ENCODE measurements at regions not wholly inside any gene's neighbourhood (a gene's known extent, or its start where the extent isn't known, plus 50 kb on each side); places are given as distances from the start of the nearest gene placed in this dataset.

DNA sequence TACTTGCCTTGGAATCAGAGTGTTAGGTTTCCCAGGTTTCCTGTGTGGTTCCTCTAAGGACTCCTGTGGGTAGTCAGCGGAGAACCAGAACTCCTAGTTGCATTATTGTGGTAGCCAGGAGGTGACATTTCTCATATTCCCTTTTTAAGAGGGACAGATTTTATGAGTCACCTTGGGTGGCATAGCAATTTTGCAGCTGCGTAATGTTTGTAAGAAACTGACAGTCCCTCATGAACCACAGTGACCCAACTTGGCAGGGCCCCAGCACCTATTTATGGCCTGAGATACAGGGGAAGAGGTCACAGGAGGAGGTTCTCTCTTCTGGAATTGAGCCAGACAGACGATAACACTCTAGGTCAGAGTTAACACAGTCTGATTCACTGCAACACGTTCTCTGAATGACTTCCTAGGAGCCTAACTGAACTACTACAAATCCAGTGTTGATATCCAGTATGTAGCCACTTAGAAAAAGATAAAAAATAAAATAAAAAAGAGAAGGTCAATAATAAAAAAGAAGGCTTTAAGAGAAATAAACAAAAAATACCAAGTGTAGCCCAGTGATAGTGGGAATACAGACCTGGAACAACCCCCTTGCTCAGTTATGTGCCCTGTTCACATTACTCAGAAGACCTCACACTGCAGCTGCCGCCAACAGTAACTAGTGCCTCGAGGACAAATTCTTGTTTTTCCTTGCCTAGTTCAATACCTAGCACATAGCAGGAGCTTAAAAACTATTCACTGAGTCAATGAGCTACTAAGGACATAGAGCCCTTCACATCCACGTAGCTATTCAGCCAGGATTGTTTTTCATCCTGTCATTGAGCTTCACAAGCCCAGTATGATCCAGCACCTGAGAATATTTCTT is 50.7 kb upstream of the VLDLR start (continued):
- no peak for TF ChIP-seq SKIL (CRISPR knock-in tag; IDR thresholded peaks at IDR 0.05; ENCODE audit: borderline replicate concordance)
- TF ChIP-seq MAFF (IDR thresholded peaks at IDR 0.05; ENCODE audit: low read depth, low read length), result no peak
- no peak for TF ChIP-seq ZNF124 (CRISPR knock-in tag; IDR thresholded peaks at IDR 0.05)
- TF ChIP-seq THYN1 (CRISPR knock-in tag; IDR thresholded peaks at IDR 0.05; ENCODE audit: borderline replicate concordance, low read depth), result no peak
- TF ChIP-seq ELF1 (CRISPR knock-in tag; IDR thresholded peaks at IDR 0.05), result no peak
- no peak for TF ChIP-seq ZEB1 (IDR thresholded peaks at IDR 0.05; ENCODE audit: insufficient replicate concordance, low read depth)
- TF ChIP-seq HDAC1 (CRISPR knock-in tag; IDR thresholded peaks at IDR 0.05), result no peak
- TF ChIP-seq, protein P1, sequence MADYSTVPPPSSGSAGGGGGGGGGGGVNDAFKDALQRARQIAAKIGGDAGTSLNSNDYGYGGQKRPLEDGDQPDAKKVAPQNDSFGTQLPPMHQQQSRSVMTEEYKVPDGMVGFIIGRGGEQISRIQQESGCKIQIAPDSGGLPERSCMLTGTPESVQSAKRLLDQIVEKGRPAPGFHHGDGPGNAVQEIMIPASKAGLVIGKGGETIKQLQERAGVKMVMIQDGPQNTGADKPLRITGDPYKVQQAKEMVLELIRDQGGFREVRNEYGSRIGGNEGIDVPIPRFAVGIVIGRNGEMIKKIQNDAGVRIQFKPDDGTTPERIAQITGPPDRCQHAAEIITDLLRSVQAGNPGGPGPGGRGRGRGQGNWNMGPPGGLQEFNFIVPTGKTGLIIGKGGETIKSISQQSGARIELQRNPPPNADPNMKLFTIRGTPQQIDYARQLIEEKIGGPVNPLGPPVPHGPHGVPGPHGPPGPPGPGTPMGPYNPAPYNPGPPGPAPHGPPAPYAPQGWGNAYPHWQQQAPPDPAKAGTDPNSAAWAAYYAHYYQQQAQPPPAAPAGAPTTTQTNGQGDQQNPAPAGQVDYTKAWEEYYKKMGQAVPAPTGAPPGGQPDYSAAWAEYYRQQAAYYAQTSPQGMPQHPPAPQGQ (CRISPR knock-in tag; IDR thresholded peaks at IDR 0.05; ENCODE audit: borderline replicate concordance), result no peak
- peak; percentile 68 for TF ChIP-seq PPARG (CRISPR knock-in tag; conservative IDR thresholded peaks at IDR 0.05)
- TF ChIP-seq ZNF101 (CRISPR knock-in tag; IDR thresholded peaks at IDR 0.05; ENCODE audit: borderline replicate concordance, low read depth), result no peak

Measured in HepG2 (cell line).